OCI-LY7 (cell line): ENCODE measurements at regions not wholly inside any gene's neighbourhood (a gene's known extent, or its start where the extent isn't known, plus 50 kb on each side); places are given as distances from the start of the nearest gene placed in this dataset.
A peak's percentile ranks its signal among the peaks of the same experiment; 100 is the strongest.

ENCODE experiments used
- CTCF ChIP-seq: fragments of 200-600 bp; sonication (generic); conservative IDR thresholded peaks from 2 replicates; pipeline ENCODE4 v1.5.1; 2014; ENCODE audit warnings: mild to moderate bottlenecking, antibody characterized with exemption, low read length, moderate library complexity, mixed read lengths
- EZH2phosphoT487 ChIP-seq: fragments of 200-600 bp; sonication (generic); IDR thresholded peaks from 2 replicates; pipeline ENCODE4 v1.6.1; 2018; ENCODE audit warnings: low read depth, borderline replicate concordance, mild to moderate bottlenecking, mixed run types, antibody characterized with exemption, low read length, moderate library complexity, mixed read lengths

GRCh38 chr3:22117751-22118346 is 366.8 kb upstream of the ZNF385D start:
- TF ChIP-seq CTCF (peak; percentile 88), EZH2phosphoT487 (no peak)
